SKM-1 (cell line): ENCODE measurements at regions not wholly inside any gene's neighbourhood (a gene's known extent, or its start where the extent isn't known, plus 50 kb on each side); places are given as distances from the start of the nearest gene placed in this dataset.

Experiments used
- DNase-seq: peaks from one replicate; lab custom pipeline; 2025; ENCODE audit not compliant: unreplicated experiment; lab: John Stamatoyannopoulos, UW

DNA sequence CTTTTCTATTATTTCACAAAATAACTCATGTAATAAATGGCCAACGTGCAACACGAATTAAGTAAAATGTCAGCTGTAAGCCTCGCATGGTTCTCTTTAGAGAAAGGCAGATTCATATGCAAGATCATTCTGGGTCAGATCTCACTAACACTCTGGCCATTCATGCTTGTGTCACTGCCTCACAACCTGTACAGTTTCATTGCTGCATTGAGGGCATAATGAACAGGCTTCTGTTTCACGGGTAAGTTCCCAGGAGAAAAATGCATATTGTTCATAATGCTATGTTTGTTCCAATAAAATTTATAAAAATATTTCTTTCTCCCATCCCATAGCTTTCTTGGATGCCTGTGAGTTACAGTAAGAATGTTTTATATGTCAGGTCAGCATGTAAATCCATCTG lies 734.0 kb upstream of the ANKRD30A start:
- no peak for DNase-seq

DNA sequence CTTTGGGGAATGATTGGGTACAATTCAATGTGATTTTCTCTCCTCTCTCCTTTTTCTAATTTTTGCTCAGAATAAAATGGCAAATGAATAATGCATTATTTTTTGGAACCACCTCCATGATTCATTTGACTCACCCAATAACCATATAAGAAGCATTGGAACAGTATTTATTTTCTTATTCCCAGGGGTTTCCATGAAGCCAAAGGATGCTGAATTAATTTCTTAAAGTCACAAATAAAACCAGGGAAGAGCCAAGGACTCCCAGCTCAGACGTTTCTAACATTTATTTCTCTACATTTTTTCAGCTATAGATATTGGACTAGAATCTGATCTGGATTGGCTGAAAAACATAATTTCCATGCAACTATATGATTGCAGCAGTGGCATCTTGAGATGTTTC lies 735.2 kb upstream of the ANKRD30A start:
- DNase-seq = no peak

DNA sequence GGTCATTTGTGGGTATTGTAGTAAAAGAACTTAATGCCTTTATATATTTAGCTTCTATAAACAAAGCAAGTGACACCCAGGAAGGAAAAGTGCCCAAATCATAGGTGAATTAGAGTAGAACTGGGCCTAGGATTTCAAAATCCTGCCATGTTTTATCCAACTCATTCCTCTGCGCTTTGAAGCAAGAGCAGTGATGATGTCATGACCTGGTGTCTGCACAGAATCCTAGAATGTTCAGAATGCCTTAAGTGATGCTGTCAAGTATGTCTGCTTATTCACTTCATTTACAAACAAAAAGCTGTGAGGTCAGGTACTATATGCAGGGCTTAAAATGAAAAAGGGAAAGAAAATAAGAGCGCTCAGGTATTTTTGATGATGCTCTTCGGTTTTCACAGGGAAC lies 737.2 kb upstream of the ANKRD30A start:
- DNase-seq = no peak

DNA sequence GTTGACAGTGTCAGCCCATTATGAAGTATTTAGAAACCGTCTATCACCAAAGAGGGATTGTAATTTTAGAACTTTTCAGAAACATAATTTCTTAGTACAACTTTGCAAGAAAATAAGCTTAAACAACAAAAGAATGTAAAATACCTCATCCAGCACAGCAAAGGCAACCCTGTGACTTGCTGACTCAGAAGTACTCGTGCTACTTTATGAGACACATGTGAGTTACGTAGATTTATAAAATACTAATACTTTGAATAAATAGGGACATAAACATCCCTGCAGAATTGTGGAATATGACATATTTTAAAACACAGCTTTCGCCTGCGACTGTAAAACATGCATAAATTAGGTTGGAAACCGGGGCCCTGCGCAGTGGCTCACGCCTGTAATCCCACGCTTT lies 739.7 kb upstream of the ANKRD30A start:
- no peak for DNase-seq

DNA sequence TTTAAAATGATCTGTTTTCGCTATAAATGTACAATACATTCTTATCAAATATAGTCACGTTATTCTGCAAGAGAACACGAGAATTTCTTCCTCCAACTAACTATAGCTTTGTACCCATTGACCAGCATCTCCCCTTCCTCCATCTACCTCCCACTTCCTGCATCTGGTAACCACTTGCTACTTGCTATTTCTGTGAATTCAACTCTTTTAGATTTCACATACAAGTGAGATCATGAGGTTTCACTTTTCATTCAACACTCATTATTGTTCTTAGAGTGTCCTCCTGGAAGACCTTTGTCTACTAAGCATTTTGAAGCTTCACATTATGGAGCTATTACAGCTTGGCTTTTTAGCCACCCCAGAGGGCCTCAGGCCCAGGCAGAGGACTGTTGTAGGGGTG lies 741.3 kb upstream of the FZD8 start:
- DNase-seq = no peak

DNA sequence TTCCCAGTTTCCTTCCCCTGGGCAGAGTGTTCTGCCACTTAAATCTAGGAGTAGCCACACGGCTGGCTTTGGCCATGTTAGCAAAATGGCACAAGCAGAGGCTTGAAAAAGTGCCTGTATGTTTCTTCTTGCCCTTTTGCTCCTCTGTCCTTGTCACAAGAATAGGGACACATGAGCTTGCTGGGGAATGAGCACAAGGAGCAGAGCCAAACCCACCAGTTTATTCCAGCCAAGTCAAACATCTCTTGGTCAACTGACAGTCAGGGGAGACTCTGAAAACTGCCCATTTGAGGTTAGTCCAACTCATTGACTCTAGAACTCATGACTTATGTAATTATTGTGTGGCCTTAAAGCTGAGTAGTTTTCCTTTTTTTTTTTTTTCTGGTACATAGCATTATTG lies 739.7 kb upstream of the FZD8 start:
- no peak for DNase-seq

DNA sequence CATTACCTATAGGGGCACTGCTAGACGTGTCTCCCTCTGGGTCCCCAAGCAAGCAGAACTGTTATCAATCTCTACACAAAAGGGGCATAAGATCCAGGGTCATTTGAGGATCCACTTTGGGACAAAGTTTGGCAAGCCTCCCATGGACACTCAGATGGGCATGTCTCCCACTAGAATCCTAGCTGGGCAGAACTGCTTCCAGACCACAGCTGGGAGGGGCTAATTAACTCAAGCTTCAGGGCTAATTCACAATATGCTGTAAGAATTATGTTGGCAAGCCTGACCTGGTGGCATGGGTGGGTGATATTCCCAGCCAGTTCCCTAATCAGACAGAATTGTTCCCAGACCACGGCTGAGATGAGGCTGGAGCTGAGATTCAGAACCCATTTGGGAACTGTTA lies 738.4 kb upstream of the FZD8 start:
- no peak for DNase-seq

DNA sequence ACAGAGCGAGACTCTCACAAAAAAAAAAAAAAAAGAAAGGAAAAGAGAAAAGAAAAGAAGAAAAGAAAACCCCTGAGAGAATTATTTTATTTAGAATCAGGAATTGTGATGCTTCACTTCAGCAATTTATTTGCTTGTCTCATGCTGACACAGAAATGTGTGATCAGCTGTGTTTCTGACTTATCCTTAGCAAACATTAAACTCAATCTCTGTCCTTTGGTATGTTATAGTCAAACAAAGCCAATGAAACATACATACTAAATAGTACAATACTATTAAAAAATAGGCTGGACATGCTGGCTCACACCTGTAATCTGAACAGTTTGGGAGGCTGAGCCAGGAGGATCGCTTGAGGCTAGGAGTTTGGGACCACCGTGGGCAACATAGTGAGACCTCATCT lies 733.0 kb upstream of the FZD8 start:
- no peak for DNase-seq

DNA sequence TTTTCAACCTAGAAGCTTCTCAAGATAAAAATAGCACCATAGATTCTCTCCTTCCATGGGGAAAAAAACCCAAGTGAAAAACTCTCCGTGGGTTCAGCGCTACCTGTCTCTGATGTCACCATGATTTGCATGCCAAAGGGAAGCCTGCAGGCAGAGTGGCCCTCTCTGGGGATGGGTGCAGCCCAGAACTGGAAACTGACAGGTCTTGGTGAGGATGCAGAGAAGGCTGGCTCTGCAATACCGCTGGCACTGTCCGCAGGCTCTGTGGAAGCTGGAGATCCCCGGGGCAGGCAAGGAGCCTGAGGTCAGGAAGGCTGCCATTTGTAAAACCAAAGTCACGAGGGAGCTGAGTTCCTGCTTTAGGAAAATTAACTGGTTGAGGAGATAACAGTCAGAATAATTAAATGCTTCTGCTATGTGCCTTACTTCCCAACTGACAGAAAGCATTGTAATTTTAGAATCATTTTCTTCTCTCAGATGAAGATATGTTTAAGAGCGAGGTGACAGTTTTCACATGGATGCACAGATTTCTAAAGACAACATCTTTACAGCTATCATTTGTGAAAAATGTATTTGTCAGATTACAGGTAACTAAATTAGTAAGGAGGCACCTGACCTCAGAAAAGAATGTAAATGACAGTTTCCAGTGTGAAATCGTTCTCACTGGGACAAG lies 731.5 kb upstream of the FZD8 start:
- no peak for DNase-seq

DNA sequence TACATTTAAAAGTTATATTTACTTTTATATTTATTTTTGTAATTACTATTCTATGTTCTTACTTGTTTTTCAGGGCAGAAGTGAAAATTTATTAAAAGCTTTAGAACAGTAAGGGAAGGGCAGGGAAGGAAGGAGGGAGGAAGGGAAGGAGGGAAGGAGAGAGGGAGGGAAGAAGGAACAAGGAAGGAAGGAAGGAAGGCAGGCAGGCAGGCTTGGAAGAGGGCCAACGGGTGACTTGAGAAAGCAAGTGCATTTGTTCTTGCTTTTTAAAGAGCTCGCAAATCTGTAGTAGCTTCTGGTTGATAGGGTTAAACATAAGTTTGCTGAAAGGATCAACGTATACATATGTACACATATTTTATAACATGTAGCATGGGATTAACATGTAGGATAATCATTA lies 725.3 kb upstream of the FZD8 start:
- DNase-seq = no peak

DNA sequence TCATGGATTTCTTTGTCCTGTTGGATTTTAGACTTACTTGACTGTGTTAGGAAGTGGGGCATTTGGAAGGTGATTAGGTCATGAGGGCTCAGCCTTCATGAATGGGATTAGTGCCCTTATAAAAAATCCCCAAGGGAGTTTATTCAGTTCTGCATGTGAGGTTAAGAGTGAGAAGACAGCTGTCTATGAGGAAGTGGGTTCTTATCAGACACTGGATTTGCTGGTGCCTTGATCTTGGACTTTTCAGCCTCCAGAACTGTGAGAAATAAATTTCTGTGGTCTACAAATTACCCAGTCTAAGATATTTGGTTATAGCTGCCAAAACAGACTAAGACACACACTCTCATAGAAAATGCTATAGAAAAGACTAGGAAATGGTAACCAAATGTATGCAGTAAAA lies 724.7 kb upstream of the FZD8 start:
- DNase-seq = no peak

DNA sequence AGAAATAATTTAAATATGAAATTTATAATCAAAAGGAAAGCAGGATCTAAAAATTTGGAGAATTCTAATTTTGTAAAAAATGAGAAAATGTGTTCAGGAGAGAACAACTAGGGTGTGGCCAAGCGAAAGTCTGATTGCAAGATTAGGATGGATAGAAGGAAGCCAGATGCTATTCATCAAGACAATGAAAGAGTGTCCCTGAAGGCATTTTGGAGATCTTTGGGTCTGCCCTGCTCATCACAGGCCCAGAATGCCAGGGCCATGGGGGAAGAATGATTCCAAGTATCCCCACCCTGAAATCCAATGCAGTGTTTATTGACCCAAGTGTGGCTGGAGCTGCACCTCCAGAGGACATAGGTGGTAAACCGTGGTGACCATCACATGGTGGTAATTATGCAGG lies 724.0 kb upstream of the FZD8 start:
- no peak for DNase-seq

DNA sequence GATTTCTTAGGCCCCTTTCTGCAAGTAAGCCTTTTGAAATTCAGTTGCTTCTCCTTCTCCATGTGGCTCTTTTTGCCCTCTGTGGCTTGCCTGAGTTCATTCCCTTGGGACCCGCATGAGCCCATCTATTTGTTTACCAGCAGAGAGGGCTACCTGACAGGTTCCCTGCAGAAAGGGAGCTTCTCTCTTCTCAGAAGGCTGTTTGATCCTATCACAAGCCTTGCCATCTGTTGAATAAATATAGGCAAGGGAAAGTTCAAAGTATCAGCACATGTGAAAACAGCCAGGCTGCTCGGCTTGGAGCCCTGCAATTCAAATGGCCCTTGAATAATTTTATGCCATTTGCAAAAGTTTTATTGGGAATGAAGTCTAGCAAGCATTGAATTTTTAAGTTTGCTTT lies 720.2 kb upstream of the FZD8 start:
- DNase-seq = no peak

DNA sequence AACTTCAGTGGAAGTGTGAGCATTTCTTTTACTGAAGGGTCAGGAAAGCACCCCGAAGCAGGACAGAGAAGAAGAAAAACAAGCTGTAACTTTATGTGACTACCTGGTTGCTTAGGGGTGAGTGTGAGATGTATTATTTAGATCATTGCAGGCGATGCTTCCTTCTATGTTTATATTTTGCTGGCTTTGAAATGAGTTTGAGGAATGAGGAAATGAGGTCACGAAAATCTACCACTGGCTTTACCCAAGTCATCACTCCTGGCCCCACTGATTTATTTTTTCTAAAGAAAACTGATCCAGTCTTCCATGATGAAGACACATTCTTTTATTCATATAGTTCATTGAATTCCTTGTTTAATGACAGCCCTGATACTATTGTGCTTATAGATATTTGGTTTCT lies 716.6 kb upstream of the FZD8 start:
- DNase-seq = no peak

DNA sequence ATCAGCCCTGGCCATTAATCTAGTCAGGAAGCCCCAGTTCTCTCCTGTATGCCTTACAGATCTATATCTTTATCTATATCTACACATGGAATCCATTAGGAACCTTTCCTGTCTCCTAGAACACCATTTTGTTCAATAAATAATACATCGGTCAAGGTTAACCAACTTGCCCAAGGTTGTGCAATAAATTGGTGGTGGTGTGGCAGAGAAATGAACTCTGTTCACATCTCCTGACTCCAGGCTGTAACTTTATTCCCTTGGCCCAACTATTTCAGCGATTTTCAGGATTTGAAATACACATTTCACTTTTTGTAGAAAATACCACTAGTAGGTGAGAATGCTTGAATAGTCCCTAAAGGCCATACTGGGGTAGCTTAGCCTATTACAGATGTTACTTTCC lies 712.5 kb upstream of the FZD8 start:
- no peak for DNase-seq

DNA sequence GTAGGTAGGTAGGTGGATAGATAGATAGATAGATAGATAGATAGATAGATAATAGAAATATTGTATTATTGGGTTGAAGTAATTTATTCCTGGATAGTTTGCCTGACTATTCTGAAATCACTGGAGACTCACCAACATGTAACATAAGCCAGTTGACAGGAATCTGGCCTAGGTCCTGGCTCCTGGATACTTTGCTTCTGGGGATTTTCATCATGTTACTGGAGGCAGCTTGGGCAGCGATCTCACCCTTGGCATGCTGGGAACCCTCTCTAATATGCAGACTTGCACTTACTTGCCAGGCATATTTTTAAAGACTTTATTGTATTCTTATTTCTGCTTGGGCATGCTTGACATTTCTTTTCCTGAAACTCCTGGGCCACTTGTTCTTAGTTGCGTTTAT lies 709.1 kb upstream of the FZD8 start:
- DNase-seq = no peak

DNA sequence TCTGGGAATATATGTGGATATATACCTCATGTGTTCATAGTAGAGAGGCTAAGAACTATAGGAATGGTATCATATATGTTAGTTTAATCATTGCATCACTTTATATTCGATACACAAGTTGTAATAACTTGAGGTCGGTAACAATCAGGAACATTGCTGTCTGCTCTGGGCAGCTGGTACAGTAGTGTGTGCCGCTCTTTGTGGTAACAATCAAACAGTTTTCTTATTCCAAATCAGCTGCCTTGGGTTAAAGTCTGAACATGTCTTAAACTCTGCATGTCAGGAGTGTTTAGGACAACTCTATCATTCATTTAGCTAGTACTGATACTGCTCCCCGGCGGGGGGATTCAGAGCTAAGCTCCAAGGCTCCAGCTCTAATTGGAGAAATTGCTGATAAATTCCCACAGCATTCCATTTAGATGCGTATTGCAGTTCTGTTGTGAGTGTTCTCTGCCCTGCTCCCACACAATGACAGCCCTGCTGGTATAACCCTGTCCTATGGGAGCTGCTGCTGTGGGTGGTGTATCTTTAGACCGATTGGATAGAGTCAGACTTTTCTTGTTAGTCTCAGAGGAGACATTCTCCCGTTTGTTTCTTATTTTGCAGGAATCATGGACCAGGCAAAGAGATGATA lies 707.5 kb upstream of the FZD8 start:
- DNase-seq = no peak

DNA sequence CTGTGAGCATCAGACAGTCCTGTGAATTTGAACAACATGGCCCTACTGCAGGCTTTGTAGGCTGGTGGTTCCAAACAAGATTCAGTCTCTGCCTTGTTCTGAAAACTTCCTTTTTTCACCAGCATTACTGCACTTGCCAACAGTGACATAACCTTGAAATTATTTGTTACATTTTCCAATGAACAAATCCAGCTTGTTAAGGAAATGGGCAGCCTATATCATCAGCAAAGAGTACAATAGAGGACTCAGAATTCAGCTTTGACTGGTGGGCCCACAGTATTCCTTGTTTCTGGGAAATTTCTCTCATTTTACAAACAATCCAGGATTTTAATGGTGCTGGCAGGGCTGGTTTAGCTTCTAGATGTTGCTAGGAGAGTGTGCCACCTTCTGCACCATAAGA lies 703.7 kb upstream of the FZD8 start:
- no peak for DNase-seq

DNA sequence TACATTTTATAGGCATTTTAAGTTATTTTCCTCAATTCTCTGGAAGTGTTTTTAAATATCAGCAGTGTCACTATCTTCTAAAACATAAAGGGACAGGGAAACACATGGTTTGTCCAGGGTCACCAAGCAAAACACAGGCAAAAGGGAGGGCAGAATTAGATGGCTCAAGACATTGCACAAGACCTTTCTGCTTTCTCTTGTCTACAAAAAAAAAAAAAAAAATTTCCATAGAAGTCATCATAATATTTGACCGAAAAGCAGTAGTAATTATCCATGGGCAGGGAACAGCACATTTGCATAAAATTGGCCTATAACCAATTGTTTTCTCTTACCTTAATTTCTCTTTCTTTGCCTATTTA lies 703.1 kb upstream of the FZD8 start:
- DNase-seq = no peak

DNA sequence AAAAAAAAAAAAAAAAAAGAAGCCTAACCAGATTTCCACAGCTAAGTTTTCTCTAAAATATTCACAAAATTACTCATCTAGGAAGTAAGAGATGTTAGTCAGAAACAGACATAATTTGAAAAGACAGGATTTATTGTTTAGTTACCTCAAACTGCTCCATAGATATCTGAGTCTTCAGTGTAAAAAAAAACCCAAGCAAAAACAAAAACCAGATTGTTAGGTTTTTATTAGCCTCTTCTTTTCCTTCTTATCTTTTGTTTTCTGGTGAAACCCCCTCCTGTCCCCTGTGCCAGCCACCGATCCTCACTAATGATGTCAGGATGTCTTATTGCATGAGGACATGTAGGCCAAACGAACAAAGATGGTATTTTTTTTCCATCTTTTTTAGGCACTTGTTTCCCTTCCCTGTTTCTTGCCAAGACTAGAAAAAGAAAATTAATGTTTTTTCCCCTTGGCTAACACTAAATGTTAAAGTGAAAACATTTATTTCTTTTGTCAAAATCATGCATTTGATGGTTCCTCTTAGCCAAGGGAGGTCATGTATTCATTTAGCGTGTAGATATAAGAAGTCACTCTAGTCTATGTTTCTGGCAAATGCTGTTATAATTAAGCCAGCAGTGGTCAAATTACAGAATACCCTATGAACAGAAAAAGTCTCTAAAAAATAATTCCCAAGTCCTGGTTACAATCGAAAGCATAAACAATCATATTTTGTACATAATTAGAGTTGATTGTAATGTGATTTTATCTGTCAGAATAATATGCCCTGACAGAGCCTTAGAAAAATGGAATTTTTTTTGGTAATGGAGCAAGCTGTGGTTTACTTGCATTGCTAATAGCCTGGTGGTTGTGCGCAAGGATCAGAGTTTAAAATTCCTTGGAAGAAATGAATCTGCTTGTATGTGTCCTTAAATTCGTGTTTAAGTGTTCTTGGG lies 702.4 kb upstream of the FZD8 start:
- no peak for DNase-seq

DNA sequence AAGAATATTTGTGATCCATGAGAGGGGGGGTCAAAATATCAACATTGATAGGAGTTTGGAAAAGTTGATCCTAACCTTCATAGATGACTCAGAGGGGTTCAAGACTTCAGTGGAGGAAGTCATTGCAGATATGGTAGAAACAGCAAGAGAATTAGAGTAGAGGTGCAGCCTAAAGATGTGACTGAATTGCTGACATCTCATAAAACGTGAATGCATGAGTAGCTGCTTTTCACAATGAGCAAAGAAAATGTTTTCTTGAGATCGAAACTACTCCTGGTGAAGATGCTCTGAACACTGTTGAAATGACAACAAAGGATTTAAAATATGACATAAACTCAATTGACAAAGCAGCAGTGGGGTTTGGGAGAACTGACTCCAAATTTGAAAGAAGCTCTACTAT lies 700.7 kb upstream of the FZD8 start:
- DNase-seq = no peak

DNA sequence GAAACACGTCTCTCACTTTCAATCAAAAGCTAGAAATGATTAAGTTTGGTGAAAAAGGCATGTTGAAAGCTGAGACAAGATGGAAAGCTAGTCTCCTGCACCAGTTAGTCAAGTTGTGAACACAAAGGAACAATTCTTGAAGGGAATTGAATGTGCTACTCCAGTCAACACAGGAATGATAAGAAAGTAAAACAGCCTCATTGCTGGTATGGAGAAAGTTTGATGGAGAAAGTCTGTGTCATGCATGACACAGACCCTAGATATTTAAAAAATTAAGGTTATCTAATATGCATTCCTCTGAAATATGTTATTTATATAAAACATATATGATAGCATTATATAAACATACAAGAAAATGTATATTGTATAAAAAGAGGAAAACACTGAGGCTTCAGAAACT lies 699.4 kb upstream of the FZD8 start:
- no peak for DNase-seq
